GM21529 (cell line): ENCODE measurements at regions not wholly inside any gene's neighbourhood (a gene's known extent, or its start where the extent isn't known, plus 50 kb on each side); places are given as distances from the start of the nearest gene placed in this dataset.

ENCODE experiments used
- ATAC-seq: cut with Tn5 transposase; IDR thresholded peaks from one replicate; pipeline ENCODE4 v1.9.1; 2021; ENCODE audit not compliant: unreplicated experiment

GRCh38 chr16:66315210-66315825, 51.2 kb upstream of the CDH5 start:
- ATAC-seq: peak; percentile 93

- ATAC-seq: no peak
Observed at GRCh38 chr16:66311306-66311705, 55.2 kb upstream of the CDH5 start.

GRCh38 chr16:66309215-66309807, 57.2 kb upstream of the CDH5 start:
- no peak for ATAC-seq

- ATAC-seq: no peak
Observed at GRCh38 chr16:66308096-66308495, 58.4 kb upstream of the CDH5 start.

- no peak for ATAC-seq
Observed at GRCh38 chr16:66306366-66307150, 59.9 kb upstream of the CDH5 start.

- no peak for ATAC-seq
Observed at GRCh38 chr16:66304961-66305360, 61.5 kb upstream of the CDH5 start.

GRCh38 chr16:66304151-66304550, 62.3 kb upstream of the CDH5 start:
- no peak for ATAC-seq

- no peak for ATAC-seq
Observed at GRCh38 chr16:66300501-66300900, 66.0 kb upstream of the CDH5 start.

- ATAC-seq: no peak
Observed at GRCh38 chr16:66300037-66300436, 66.5 kb upstream of the CDH5 start.

GRCh38 chr16:66299349-66299748, 67.1 kb upstream of the CDH5 start:
- ATAC-seq: no peak

GRCh38 chr16:66298571-66299120, 67.8 kb upstream of the CDH5 start:
- ATAC-seq: no peak

GRCh38 chr16:66298006-66298405, 68.5 kb upstream of the CDH5 start:
- ATAC-seq: no peak

- no peak for ATAC-seq
Observed at GRCh38 chr16:66296591-66296990, 69.9 kb upstream of the CDH5 start.

GRCh38 chr16:66295761-66296546, 70.5 kb upstream of the CDH5 start:
- ATAC-seq: no peak

GRCh38 chr16:66295213-66295612, 71.3 kb upstream of the CDH5 start:
- ATAC-seq: no peak

- ATAC-seq: no peak
Observed at GRCh38 chr16:66294507-66294906, 72.0 kb upstream of the CDH5 start.

GRCh38 chr16:66293932-66294331, 72.6 kb upstream of the CDH5 start:
- ATAC-seq: no peak

GRCh38 chr16:66293207-66293735, 73.2 kb upstream of the CDH5 start:
- ATAC-seq: no peak

GRCh38 chr16:66292241-66292935, 74.1 kb upstream of the CDH5 start:
- ATAC-seq: no peak

GRCh38 chr16:66291833-66292232, 74.7 kb upstream of the CDH5 start:
- no peak for ATAC-seq
